ENCODE measurements at regions not wholly inside any gene's neighbourhood (a gene's known extent, or its start where the extent isn't known, plus 50 kb on each side); places are given as distances from the start of the nearest gene placed in this dataset.

DNA sequence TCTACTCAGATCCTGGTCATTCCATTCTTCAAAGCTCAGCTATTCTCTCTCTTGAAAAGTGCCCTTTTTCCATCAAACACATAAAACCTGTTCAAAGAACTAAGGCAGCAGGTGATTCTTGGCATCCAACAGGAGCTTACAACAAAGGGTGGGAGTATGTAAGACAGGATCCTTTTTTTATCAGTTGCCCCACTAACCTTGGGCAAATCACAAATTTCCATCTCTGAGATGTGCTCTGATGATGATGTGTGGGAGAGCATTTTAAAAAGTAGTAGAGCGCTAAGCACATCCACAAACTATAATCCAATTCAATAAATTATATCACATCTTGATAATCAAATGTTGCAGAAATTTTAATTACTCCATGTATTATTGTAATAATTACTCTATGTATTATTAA is 53.7 kb upstream of the FDX1 start:
- Mint-ChIP-seq H3K4me1 (ENCODE audit: low read depth) (peaks cover 16% of the 10 kb centered on the region), H3K27ac (no peak overlapping the region), H3K36me3 (ENCODE audit: low read depth) (no peaks in the 10 kb centered on the region), H3K4me3 (no peak overlapping the region), H3K9me3 (no peaks in the 10 kb centered on the region), H3K27me3 (peaks cover 7% of the 10 kb centered on the region)
- ChIA-PET POLR2A (no interaction called here), CTCF (interaction anchor here (1.3 to 6.2 kb wide), 3 partner anchors 23 to 175 kb away, joined by 3 to 69 read pairs (median 28); no protein-coding TSS in a partner anchor)
- intact Hi-C loops (cut with micrococcal nuclease): loop anchor here (1.0 to 5.0 kb wide), 3 partner anchors 56 to 429 kb away; no protein-coding TSS in a partner anchor
- TF ChIP-seq, protein P1, sequence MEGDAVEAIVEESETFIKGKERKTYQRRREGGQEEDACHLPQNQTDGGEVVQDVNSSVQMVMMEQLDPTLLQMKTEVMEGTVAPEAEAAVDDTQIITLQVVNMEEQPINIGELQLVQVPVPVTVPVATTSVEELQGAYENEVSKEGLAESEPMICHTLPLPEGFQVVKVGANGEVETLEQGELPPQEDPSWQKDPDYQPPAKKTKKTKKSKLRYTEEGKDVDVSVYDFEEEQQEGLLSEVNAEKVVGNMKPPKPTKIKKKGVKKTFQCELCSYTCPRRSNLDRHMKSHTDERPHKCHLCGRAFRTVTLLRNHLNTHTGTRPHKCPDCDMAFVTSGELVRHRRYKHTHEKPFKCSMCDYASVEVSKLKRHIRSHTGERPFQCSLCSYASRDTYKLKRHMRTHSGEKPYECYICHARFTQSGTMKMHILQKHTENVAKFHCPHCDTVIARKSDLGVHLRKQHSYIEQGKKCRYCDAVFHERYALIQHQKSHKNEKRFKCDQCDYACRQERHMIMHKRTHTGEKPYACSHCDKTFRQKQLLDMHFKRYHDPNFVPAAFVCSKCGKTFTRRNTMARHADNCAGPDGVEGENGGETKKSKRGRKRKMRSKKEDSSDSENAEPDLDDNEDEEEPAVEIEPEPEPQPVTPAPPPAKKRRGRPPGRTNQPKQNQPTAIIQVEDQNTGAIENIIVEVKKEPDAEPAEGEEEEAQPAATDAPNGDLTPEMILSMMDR (IDR thresholded peaks at IDR 0.05): no peak
- ATAC-seq (no peak), DNase-seq (no peak)

DNA sequence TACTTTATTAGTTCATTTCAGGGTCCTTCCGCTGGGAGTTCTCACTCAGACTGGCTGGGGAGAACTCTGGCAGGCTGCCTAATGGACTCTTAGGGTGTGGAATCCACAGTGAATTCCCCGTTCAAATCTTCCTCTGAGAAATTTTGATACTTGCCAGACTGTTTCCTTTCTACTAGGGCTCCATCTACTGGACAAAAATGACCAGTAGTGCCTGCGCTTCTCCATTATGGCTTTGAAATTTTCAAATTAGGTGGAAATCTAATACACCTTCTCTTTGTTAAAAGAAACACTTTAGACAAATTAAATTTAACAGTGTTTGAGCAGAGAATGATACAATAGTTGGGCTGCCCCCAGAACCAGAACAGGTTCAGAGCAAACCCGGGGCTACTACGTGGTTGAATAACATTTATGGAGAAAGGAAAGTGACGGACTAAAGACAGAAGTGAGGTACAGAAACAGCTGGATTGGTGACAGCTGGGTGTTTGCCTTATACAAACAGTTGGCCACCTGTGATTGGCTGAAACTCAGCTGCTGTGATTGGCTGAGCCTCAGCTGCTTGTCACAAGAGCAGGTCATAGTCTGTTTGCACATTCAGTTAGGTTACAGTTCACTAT is 52.9 kb upstream of the FDX1 start:
- H3K27ac Mint-ChIP-seq: no peak overlapping the region
- H3K4me1 Mint-ChIP-seq (ENCODE audit: low read depth): peaks cover 16% of the 10 kb centered on the region
- ChIA-PET CTCF (interaction anchor here (0.7 to 2.6 kb wide), 22 partner anchors 13 to 846 kb away, joined by 3 to 42 read pairs (median 4); partner anchors contain the start of gene FDX1), POLR2A (interaction anchor here (0.6 kb wide), 1 partner anchor 86 kb away, joined by 3 read pairs; no protein-coding TSS in a partner anchor)
- DNase-seq: peak; percentile 38
- no peak overlapping the region for H3K4me3 Mint-ChIP-seq
- TF ChIP-seq, protein P1 (IDR thresholded peaks at IDR 0.05): peak; percentile 90
- peak; percentile 29 for ATAC-seq
- no peaks in the 10 kb centered on the region for H3K36me3 Mint-ChIP-seq (ENCODE audit: low read depth)
- peaks cover 7% of the 10 kb centered on the region for H3K27me3 Mint-ChIP-seq
- intact Hi-C loops (cut with micrococcal nuclease): loop anchor here (1.0 to 5.0 kb wide), 3 partner anchors 55 to 430 kb away; no protein-coding TSS in a partner anchor
- H3K9me3 Mint-ChIP-seq: no peaks in the 10 kb centered on the region

DNA sequence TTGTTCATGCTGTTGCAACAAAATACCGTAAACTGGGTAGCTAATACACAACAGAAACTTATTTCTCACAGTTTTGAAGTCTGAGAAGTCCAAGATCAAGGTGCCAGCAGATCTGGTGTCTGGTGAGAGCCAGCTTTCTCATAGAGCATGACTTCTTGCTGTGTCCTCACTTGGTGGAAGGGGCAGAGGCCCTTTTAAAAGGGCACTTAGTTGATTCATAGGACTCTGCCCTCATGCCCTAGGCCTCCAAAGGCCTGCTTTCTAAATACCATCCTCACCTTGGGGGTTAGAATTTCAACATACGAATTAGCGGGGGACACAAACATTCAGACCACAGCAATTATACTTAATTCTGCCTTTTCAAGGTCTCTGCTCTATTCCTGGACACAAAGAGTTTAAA is 52.3 kb upstream of the FDX1 start:
- peaks cover 7% of the 10 kb centered on the region for H3K27me3 Mint-ChIP-seq
- POLR2A ChIA-PET: no interaction called here
- intact Hi-C loops (cut with micrococcal nuclease): loop anchor here (5.0 kb wide), 2 partner anchors 55 to 430 kb away; no protein-coding TSS in a partner anchor
- peaks cover 16% of the 10 kb centered on the region for H3K4me1 Mint-ChIP-seq (ENCODE audit: low read depth)
- TF ChIP-seq, protein P1 (IDR thresholded peaks at IDR 0.05): no peak
- ATAC-seq: no peak
- H3K4me3 Mint-ChIP-seq: no peak overlapping the region
- no peak overlapping the region for H3K27ac Mint-ChIP-seq
- H3K36me3 Mint-ChIP-seq (ENCODE audit: low read depth): no peaks in the 10 kb centered on the region
- H3K9me3 Mint-ChIP-seq: no peaks in the 10 kb centered on the region
- CTCF ChIA-PET: interaction anchor here (0.7 to 2.6 kb wide), 22 partner anchors 12 to 846 kb away, joined by 3 to 42 read pairs (median 4); partner anchors contain the start of gene FDX1
- no peak for DNase-seq

DNA sequence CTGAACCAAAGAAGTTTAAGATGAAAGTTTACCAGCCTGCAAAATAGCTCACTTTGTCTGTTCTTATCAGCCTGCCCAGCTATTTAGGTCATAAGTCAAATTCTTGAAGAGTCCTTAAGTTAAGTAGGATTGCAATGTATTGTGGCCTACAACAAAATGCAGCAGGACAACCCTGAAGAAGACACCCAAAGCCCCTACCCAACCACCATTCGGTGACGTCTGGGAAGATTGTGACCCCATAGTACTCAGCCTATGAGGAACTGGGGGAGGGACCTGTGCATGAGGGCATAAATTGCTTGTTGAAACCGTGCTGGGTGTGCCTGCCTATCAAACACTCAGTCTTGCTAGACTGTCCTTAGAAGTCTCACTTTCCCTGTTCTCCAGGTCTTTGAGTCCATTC is 50.5 kb upstream of the FDX1 start:
- Mint-ChIP-seq H3K4me1 (ENCODE audit: low read depth) (peaks cover 5% of the 10 kb centered on the region), H3K9me3 (no peaks in the 10 kb centered on the region), H3K27me3 (peaks cover 7% of the 10 kb centered on the region), H3K4me3 (no peak overlapping the region), H3K36me3 (ENCODE audit: low read depth) (no peaks in the 10 kb centered on the region), H3K27ac (no peak overlapping the region)
- intact Hi-C loops (cut with micrococcal nuclease): loop anchor here (5.0 kb wide), 2 partner anchors 53 to 432 kb away; no protein-coding TSS in a partner anchor
- ChIA-PET POLR2A (no interaction called here), CTCF (interaction anchor here (1.0 to 2.6 kb wide), 2 partner anchors 179 to 204 kb away, joined by 3 to 42 read pairs; no protein-coding TSS in a partner anchor)
- ATAC-seq (no peak), DNase-seq (no peak)
- TF ChIP-seq, protein P1 (IDR thresholded peaks at IDR 0.05): no peak

DNA sequence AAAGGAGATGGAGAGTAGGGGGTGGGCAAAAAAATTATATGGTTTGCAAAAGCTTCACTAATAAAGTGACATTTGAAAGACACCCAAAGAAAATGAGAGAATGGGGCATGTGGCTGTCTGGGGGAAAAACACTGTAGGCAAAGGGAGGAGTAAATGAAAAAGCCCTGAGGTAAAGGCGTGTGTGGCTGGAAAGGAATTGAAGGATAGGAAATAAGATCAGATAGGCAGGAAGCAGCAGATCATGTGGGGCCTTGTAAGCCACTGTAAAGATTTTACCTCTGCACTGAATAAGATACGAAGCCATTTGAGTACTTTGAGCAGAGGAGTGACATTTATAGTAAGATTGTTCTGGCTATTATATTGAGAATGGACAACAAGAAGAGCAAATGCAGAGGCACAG is 49.8 kb upstream of the FDX1 start:
- peaks cover 7% of the 10 kb centered on the region for H3K27me3 Mint-ChIP-seq

More for the DNA sequence above, 49.8 kb upstream of the FDX1 start:
- DNase-seq: no peak
- no peak overlapping the region for H3K27ac Mint-ChIP-seq
- H3K9me3 Mint-ChIP-seq: no peaks in the 10 kb centered on the region
- ATAC-seq: no peak
- H3K4me1 Mint-ChIP-seq (ENCODE audit: low read depth): peaks cover 5% of the 10 kb centered on the region
- no peaks in the 10 kb centered on the region for H3K36me3 Mint-ChIP-seq (ENCODE audit: low read depth)
- TF ChIP-seq, protein P1 (IDR thresholded peaks at IDR 0.05): no peak
- no peak overlapping the region for H3K4me3 Mint-ChIP-seq
- ChIA-PET CTCF (interaction anchor here (1.8 kb wide), 1 partner anchor 179 kb away, joined by 6 read pairs; no protein-coding TSS in a partner anchor), POLR2A (no interaction called here)
- intact Hi-C loops (cut with micrococcal nuclease): loop anchor here (5.0 kb wide), 2 partner anchors 52 to 433 kb away; no protein-coding TSS in a partner anchor
